ENCODE measurements at regions not wholly inside any gene's neighbourhood (a gene's known extent, or its start where the extent isn't known, plus 50 kb on each side); places are given as distances from the start of the nearest gene placed in this dataset.

GRCh38 chr16:54597222-54597621 lies 310.6 kb upstream of the IRX3 start:
- TF ChIP-seq, protein P1, sequence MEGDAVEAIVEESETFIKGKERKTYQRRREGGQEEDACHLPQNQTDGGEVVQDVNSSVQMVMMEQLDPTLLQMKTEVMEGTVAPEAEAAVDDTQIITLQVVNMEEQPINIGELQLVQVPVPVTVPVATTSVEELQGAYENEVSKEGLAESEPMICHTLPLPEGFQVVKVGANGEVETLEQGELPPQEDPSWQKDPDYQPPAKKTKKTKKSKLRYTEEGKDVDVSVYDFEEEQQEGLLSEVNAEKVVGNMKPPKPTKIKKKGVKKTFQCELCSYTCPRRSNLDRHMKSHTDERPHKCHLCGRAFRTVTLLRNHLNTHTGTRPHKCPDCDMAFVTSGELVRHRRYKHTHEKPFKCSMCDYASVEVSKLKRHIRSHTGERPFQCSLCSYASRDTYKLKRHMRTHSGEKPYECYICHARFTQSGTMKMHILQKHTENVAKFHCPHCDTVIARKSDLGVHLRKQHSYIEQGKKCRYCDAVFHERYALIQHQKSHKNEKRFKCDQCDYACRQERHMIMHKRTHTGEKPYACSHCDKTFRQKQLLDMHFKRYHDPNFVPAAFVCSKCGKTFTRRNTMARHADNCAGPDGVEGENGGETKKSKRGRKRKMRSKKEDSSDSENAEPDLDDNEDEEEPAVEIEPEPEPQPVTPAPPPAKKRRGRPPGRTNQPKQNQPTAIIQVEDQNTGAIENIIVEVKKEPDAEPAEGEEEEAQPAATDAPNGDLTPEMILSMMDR (IDR thresholded peaks at IDR 0.05): no peak
- TF ChIP-seq POLR2A (IDR thresholded peaks at IDR 0.05): no peak
